ENCODE measurements at regions not wholly inside any gene's neighbourhood (a gene's known extent, or its start where the extent isn't known, plus 50 kb on each side); places are given as distances from the start of the nearest gene placed in this dataset.

DNA sequence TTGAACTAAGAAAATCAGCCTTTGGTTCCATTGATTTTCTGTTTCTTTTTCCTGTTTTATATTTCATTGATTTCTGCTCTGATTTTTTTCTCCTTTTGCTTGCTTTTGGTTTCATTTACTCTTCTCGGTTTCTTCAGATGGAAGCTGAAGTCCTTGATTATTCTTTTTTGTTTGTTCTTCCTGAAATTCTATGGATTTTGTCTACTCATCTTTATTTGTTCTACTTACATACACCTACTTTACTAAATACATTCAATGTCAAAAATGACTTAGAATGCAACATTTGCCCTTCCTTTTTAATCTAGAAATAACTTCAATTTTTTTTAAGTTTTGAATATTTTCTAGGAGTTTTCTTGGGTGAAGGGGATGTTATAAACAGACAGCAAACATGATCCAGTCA lies 612.5 kb downstream of the METTL4 start:
- TF ChIP-seq, protein P1, sequence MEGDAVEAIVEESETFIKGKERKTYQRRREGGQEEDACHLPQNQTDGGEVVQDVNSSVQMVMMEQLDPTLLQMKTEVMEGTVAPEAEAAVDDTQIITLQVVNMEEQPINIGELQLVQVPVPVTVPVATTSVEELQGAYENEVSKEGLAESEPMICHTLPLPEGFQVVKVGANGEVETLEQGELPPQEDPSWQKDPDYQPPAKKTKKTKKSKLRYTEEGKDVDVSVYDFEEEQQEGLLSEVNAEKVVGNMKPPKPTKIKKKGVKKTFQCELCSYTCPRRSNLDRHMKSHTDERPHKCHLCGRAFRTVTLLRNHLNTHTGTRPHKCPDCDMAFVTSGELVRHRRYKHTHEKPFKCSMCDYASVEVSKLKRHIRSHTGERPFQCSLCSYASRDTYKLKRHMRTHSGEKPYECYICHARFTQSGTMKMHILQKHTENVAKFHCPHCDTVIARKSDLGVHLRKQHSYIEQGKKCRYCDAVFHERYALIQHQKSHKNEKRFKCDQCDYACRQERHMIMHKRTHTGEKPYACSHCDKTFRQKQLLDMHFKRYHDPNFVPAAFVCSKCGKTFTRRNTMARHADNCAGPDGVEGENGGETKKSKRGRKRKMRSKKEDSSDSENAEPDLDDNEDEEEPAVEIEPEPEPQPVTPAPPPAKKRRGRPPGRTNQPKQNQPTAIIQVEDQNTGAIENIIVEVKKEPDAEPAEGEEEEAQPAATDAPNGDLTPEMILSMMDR (IDR thresholded peaks at IDR 0.05) = no peak
- TF ChIP-seq POLR2A (IDR thresholded peaks at IDR 0.05) = no peak

Data from sigmoid colon (tissue), 3 donors.